Thyroid gland (tissue), 4 donors: ENCODE measurements at regions not wholly inside any gene's neighbourhood (a gene's known extent, or its start where the extent isn't known, plus 50 kb on each side); places are given as distances from the start of the nearest gene placed in this dataset.

Source experiments
- DNase-seq, 2 donors: peaks; one replicate each; pipeline ENCODE4 v3.0.0-alpha.2; 2019
- H3K27ac ChIP-seq, 3 donors: fragments of 200-600 bp; sonication (generic); 1 replicate in 2 of 3; 2 replicates in 1 of 3; pipeline ENCODE4 v1.5.1; 2016 to 2019; ENCODE audit warnings: mild to moderate bottlenecking in 1 of 3, moderate library complexity in 1 of 3
- H3K27me3 ChIP-seq: fragments of 200-600 bp; sonication (generic); one replicate; pipeline ENCODE4 v1.5.1; 2019
- H3K36me3 ChIP-seq, 2 donors: fragments of 200-600 bp; sonication (generic); one replicate each; pipeline ENCODE4 v1.5.1; 2016 to 2019
- H3K4me1 ChIP-seq, 2 donors: fragments of 200-600 bp; sonication (generic); one replicate each; pipeline ENCODE4 v1.5.1; 2017 to 2019
- H3K4me3 ChIP-seq, 3 donors: fragments of 200-600 bp; sonication (generic); replicated peaks in 1 of 3; 1 replicate in 2 of 3; 2 replicates in 1 of 3; pipeline ENCODE4 v1.5.1; 2016; ENCODE audit warnings: mild to moderate bottlenecking in 1 of 3
- H3K9me3 ChIP-seq: fragments of 200-600 bp; sonication (generic); one replicate; pipeline ENCODE4 v1.5.1; 2017
- CTCF ChIP-seq, 6 experiments: fragments of 200-600 bp in 3 of 6; fragments of 450-650 bp in 3 of 6; sonication (generic) in 3 of 6; IDR thresholded peaks; one replicate each; pipeline ENCODE4 v1.5.1; 2016 to 2019; ENCODE audit warnings: antibody characterized with exemption in 6 of 6, mild to moderate bottlenecking in 2 of 6, inconsistent platforms in 1 of 6, moderate library complexity in 1 of 6
- POLR2A ChIP-seq, 2 donors: fragments of 450-650 bp; IDR thresholded peaks; one replicate each; pipeline ENCODE4 v1.6.1; 2017; ENCODE audit warnings: antibody characterized with exemption in 2 of 2, mild to moderate bottlenecking in 2 of 2, moderate library complexity in 1 of 2
- WGBS, 2 donors: methylation state at CpG; one replicate each; pipeline ENCODE4 v1.1.5; 2017; 5-methylcytosine and 5-hydroxymethylcytosine counted together
- intact Hi-C: fragments of 100-400 bp; cut with DNase I; formaldehyde crosslinking; loops from one replicate; pipeline ENCODE4 v1.15.1; 2023

- 66 to 72% methylated on average over 5 of the region's 5 CpGs for WGBS, 2 donors
- Histone ChIP-seq H3K27me3 (no peaks in the 10 kb centered on the region), H3K36me3 (no peaks in the 10 kb centered on the region), H3K27ac (no peak overlapping the region), H3K9me3 (no peaks in the 10 kb centered on the region), H3K4me3 (no peak overlapping the region), H3K4me1 (no peaks in the 10 kb centered on the region)
- intact Hi-C loops: no loop called here
- no peak for DNase-seq
- TF ChIP-seq POLR2A (IDR thresholded peaks at IDR 0.05) (no peak), CTCF (IDR thresholded peaks at IDR 0.05) (no peak)
These were observed 142.3 kb downstream of the NXPE2 start for GRCh38 chr11:114820621-114821020.

GRCh38 chr11:114821621-114822412 is 143.5 kb downstream of the NXPE2 start:
- no peaks in the 10 kb centered on the region for H3K36me3 ChIP-seq
- intact Hi-C loops: no loop called here
- no peaks in the 10 kb centered on the region for H3K27me3 ChIP-seq
- H3K9me3 ChIP-seq: no peaks in the 10 kb centered on the region
- no peak overlapping the region for H3K4me3 ChIP-seq
- no peak for DNase-seq
- no peak for TF ChIP-seq CTCF (IDR thresholded peaks at IDR 0.05)
- 80 to 85% methylated on average over 11 of the region's 11 CpGs for WGBS, 2 donors
- H3K27ac ChIP-seq: no peak overlapping the region
- no peaks in the 10 kb centered on the region for H3K4me1 ChIP-seq

- 72 to 75% methylated on average over 7 of the region's 7 CpGs for WGBS, 2 donors
These were observed 148.6 kb downstream of the NXPE2 start for GRCh38 chr11:114826910-114827442.

GRCh38 chr11:114827736-114828135 is 149.4 kb downstream of the NXPE2 start:
- intact Hi-C loops: no loop called here
- TF ChIP-seq CTCF (IDR thresholded peaks at IDR 0.05) (no peak), POLR2A (IDR thresholded peaks at IDR 0.05) (no peak)
- no peak overlapping the region for H3K4me3 ChIP-seq
- no peaks in the 10 kb centered on the region for H3K9me3 ChIP-seq
- H3K27me3 ChIP-seq: no peaks in the 10 kb centered on the region
- no peaks in the 10 kb centered on the region for H3K4me1 ChIP-seq
- H3K27ac ChIP-seq: no peak overlapping the region
- no peaks in the 10 kb centered on the region for H3K36me3 ChIP-seq
- DNase-seq: no peak
- WGBS, 2 donors: 84 to 86% methylated on average over 3 of the region's 3 CpGs

More at GRCh38 chr11:114826910-114827442, 148.6 kb downstream of the NXPE2 start:
- Histone ChIP-seq H3K27ac (no peak overlapping the region), H3K4me1 (no peaks in the 10 kb centered on the region), H3K4me3 (no peak overlapping the region), H3K27me3 (no peaks in the 10 kb centered on the region), H3K9me3 (no peaks in the 10 kb centered on the region), H3K36me3 (no peaks in the 10 kb centered on the region)
- no peak for DNase-seq
- intact Hi-C loops: no loop called here
- TF ChIP-seq CTCF (IDR thresholded peaks at IDR 0.05) (no peak), POLR2A (IDR thresholded peaks at IDR 0.05) (no peak)

- H3K9me3 ChIP-seq: no peaks in the 10 kb centered on the region
- H3K27ac ChIP-seq: no peak overlapping the region
- no peak overlapping the region for H3K4me3 ChIP-seq
- intact Hi-C loops: no loop called here
- DNase-seq: no peak
- no peaks in the 10 kb centered on the region for H3K27me3 ChIP-seq
- no peaks in the 10 kb centered on the region for H3K36me3 ChIP-seq
- TF ChIP-seq POLR2A (IDR thresholded peaks at IDR 0.05) (no peak), CTCF (IDR thresholded peaks at IDR 0.05) (no peak)
- no peaks in the 10 kb centered on the region for H3K4me1 ChIP-seq
- WGBS, 2 donors: 18 to 22% methylated on average over 6 of the region's 6 CpGs
These were observed 154.3 kb downstream of the NXPE2 start for GRCh38 chr11:114832532-114833125.
